Fibroblast of the aortic adventitia (primary cell): ENCODE measurements at regions not wholly inside any gene's neighbourhood (a gene's known extent, or its start where the extent isn't known, plus 50 kb on each side); places are given as distances from the start of the nearest gene placed in this dataset.
A peak's percentile ranks its signal among the peaks of the same experiment; 100 is the strongest.

Source experiments
- DNase-seq: peaks from one replicate; pipeline ENCODE4 v3.0.0-alpha.2; 2010; ENCODE audit warnings: low read depth
- H3K4me3 ChIP-seq: 2 replicates; pipeline ENCODE4 v1.5.1; 2011; ENCODE audit warnings: low read depth, mild to moderate bottlenecking, control low read depth, low read length, moderate library complexity
- TF ChIP-seq, protein P1 (sequence below): IDR thresholded peaks from 2 replicates; pipeline ENCODE4 v1.5.1; 2011; ENCODE audit warnings: mild to moderate bottlenecking, low read length, control low read depth, inconsistent platforms; ENCODE audit not compliant: insufficient read depth

DNA sequence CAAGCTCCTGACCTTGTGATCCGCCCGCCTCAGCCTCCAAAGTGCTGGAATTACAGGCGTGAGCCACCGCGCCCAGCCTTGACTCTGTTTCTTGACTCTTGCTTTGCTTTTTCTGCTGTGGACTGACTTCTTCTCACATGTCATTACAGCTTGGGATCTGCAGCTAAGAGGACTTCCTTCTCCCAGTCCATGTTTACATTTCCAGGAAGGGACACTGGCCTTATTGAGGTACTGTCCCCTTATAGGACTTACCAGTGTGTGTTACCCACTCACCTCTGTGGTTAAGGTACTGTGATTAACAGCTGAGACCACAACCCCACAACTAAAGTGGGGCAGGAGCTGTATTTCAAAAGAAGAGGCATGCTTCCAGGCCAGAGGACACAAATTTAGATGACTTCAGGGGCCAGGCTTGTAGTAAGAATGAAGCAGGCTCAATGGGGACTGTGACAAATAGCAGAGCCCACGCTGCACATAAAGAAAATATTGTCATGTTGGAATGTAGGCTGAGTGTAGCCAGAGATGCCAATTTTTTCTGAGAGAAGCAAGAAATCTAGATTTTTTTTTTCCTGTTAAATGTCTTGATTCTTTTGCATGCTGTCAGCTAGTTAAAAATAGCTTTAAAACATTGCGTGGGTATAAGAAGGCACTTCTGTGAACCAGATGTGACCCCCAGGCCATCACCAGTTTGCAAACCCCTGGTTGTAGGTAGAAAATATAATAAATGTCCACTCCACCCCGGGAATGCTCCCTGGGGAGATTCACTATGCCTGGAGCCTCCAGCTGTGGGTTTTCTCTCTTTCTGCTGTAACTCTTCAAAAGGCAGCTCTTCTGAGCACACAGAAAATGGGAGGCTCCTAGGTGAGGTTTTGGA is 75.0 kb downstream of the PTPDC1 start:
- TF ChIP-seq, protein P1, sequence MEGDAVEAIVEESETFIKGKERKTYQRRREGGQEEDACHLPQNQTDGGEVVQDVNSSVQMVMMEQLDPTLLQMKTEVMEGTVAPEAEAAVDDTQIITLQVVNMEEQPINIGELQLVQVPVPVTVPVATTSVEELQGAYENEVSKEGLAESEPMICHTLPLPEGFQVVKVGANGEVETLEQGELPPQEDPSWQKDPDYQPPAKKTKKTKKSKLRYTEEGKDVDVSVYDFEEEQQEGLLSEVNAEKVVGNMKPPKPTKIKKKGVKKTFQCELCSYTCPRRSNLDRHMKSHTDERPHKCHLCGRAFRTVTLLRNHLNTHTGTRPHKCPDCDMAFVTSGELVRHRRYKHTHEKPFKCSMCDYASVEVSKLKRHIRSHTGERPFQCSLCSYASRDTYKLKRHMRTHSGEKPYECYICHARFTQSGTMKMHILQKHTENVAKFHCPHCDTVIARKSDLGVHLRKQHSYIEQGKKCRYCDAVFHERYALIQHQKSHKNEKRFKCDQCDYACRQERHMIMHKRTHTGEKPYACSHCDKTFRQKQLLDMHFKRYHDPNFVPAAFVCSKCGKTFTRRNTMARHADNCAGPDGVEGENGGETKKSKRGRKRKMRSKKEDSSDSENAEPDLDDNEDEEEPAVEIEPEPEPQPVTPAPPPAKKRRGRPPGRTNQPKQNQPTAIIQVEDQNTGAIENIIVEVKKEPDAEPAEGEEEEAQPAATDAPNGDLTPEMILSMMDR, result no peak
- H3K4me3 ChIP-seq, result no peak overlapping the region
- peak; percentile 43 for DNase-seq

DNA sequence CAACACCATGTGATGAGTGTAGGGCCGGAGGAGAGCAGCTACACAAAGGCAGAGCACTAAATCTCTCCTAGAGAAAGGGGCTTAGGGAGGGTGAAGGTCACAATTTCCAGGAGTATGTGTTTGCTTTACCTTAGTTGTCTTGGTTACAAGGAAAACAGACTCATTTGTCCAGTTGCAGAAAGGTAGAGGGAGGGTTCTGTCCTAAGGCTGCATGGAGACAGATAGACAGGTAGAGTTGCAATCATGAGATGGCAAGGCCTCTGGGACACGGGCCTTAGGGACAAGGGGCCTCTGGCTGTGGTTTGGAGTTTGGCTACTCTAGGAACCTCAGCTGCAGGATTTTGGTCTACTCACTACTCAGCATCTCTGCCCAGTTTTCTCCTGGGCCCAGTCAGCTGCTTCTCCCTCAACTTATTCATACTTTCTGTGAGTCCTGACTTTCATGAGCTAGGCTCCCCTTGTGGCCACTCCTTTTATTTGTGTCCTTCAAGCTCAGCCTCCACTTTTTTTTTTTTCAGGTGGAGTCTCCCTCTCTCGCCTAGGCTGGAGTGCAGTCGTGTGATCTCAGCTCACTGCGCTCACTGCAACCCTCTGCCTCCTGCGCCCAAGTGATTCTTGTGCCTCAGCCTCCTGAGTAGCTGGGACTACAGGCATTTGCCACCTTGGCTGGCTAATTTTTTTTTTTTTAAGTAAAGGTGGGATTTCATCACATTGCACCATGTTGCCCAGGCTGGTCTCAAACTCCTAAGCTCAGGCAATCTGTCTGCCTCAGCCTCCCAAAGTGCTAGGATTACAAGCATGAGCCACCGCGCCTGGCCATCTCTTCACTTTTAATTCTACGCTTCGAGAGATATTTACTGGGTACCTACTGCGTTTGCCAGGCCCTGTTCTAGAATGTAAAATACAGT is 76.6 kb downstream of the PTPDC1 start:
- DNase-seq, result no peak
- no peak overlapping the region for H3K4me3 ChIP-seq
- TF ChIP-seq, protein P1, result peak; percentile 20

DNA sequence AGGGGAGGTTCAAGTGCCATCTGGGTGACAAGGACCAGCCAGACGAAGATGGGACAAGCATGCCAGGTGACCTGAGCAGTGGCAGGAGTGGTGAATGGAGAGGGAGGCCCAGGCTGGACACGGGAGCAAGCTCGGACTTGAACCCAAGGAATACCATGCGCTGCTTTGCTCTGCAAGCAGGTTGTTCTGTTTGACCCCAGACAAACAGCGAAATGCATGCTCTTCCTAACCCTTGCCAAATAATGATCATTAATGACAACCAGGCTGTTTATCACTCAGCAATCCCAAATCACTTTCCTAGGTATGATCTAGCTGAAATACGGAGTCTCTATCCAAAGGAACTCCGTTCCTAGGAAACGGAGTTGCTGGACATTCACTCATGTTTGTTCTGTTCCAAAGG is 77.4 kb downstream of the PTPDC1 start:
- no peak for DNase-seq
- no peak overlapping the region for H3K4me3 ChIP-seq
- TF ChIP-seq, protein P1, result no peak

GRCh38 chr9:94164806-94165549 is 80.7 kb downstream of the PTPDC1 start:
- DNase-seq, result no peak
- TF ChIP-seq, protein P1, result no peak
- H3K4me3 ChIP-seq, result no peak overlapping the region

DNA sequence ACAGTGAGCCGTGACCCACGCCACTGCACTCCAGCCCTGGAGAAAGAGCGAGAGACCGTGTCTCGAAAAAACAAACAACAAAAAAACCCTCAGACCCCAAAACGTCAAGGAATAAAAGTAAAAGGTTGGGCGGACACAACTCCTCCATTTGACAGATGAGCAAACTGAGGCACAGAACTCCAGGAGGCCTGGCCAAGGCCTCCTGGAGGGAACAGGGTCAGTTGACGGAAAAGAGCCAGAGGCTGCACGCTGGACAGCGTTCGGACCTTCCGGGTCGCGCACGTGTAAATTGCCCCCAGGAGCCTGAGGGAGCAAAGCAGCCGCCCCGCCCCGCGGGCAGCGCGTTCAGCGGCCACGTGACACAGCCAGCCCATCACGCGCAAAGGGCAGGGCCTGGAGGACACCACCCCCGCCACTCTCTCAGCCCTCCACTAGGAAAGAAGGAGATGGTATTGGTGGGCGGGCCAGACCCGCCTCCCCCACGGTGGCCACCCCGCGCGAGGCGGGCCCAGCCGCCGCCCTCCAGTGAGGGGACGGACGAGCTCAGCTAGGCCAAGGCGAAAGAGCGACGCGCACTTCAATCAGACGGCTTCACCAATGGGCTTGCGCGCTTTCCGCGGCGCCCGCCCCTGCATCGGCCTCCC is 81.5 kb downstream of the PTPDC1 start:
- TF ChIP-seq, protein P1, result no peak
- DNase-seq, result peak; percentile 98
- H3K4me3 ChIP-seq, result peak overlapping the region; percentile 65
